HepG2 (cell line): ENCODE measurements at regions not wholly inside any gene's neighbourhood (a gene's known extent, or its start where the extent isn't known, plus 50 kb on each side); places are given as distances from the start of the nearest gene placed in this dataset.

Experiments used
- ATAC-seq: fragments of 200-7000 bp; cut with Tn5 transposase; 3 replicates; pipeline ENCODE4 v1.9.1; 2020; ENCODE audit warnings: mild to moderate bottlenecking, moderate library complexity
- BruUV-seq: library from RNA; stranded (reverse); fragments of 400-500 nt; replicated peaks from 2 replicates; lab custom pipeline; 2021; lab: Mats Ljungman, UMichigan
- CTCF ChIA-PET: fragments of 300-600 bp; formaldehyde crosslinking; extraction: SDS; loops from one replicate; lab custom pipeline; 2021; ENCODE audit warnings: low total read pairs, inconsistent platforms, low intra/inter-chr PET ratio; lab: Yijun Ruan, JAX
- POLR2A ChIA-PET: fragments of 350-600 bp; sonication (Branson Sonifier 250); formaldehyde crosslinking; loops from one replicate; lab custom pipeline; 2020; ENCODE audit warnings: antibody characterized with exemption, inconsistent platforms; lab: Yijun Ruan, JAX
- DNase-seq: peaks from one replicate; pipeline ENCODE4 v3.0.0-alpha.2; 2015; ENCODE audit warnings: low spot score
- FAIRE-seq: peaks from 3 replicates; lab custom pipeline; 2011; peaks lifted over from hg19 to GRCh38; lab: Jason Lieb, UNC
- H2AFZ ChIP-seq: one replicate; pipeline ENCODE4 v1.6.1; 2011; ENCODE audit warnings: low read length, inconsistent platforms
- H3K27ac ChIP-seq: fragments of 300-600 bp; 3 replicates; pipeline ENCODE4 v1.8.0; 2011; ENCODE audit warnings: mixed run types, mild to moderate bottlenecking, mixed read lengths, low read length, inconsistent platforms; ENCODE audit not compliant: insufficient read depth; ENCODE audit errors: extremely low read length
- H3K27me3 ChIP-seq, 2 experiments: fragments of 200-600 bp in 1 of 2; 2 replicates in 1 of 2; 3 replicates in 1 of 2; pipeline versions ENCODE4 v1.6.0 to v1.8.0; 2011; ENCODE audit warnings: low read length in 2 of 2, mild to moderate bottlenecking in 2 of 2, moderate library complexity in 2 of 2, inconsistent platforms in 1 of 2; ENCODE audit not compliant: insufficient read depth in 2 of 2, control insufficient read depth in 1 of 2
- H3K36me3 ChIP-seq, 2 experiments: fragments of 200-600 bp in 1 of 2; replicated peaks in 1 of 2; 2 replicates in 1 of 2; 3 replicates in 1 of 2; pipeline versions ENCODE4 v1.5.1 to v1.8.0; 2011; ENCODE audit warnings: low read length in 2 of 2, inconsistent platforms in 1 of 2; ENCODE audit not compliant: insufficient read depth in 2 of 2, control insufficient read depth in 1 of 2
- H3K4me1 ChIP-seq: 2 replicates; pipeline ENCODE4 v1.5.1; 2012; ENCODE audit warnings: low read length, inconsistent platforms; ENCODE audit not compliant: insufficient read depth
- H3K4me2 ChIP-seq: 2 replicates; pipeline ENCODE4 v1.6.0; 2011; ENCODE audit warnings: low read depth, low read length, inconsistent platforms
- H3K4me3 ChIP-seq, 3 experiments: fragments of 200-600 bp in 1 of 3; sonication (generic), shearing (Covaris generic) in 1 of 3; replicated peaks in 1 of 3; 2 replicates each; pipeline ENCODE4 v1.5.1; 2011 to 2016; ENCODE audit warnings: low read length in 3 of 3, inconsistent platforms in 2 of 3, low read depth in 2 of 3, mild to moderate bottlenecking in 2 of 3, control low read depth in 1 of 3, mixed read lengths in 1 of 3; ENCODE audit not compliant: insufficient read depth in 1 of 3
- H3K79me2 ChIP-seq: one replicate; pipeline ENCODE4 v1.6.1; 2011; ENCODE audit warnings: low read length, inconsistent platforms; ENCODE audit not compliant: insufficient read depth
- H3K9ac ChIP-seq: 2 replicates; pipeline ENCODE4 v1.6.0; 2011; ENCODE audit warnings: mild to moderate bottlenecking, low read depth, low read length, inconsistent platforms; ENCODE audit not compliant: insufficient read depth
- H3K9me3 ChIP-seq: 2 replicates; pipeline ENCODE4 v1.5.1; 2012; ENCODE audit warnings: mild to moderate bottlenecking, low read length
- H4K20me1 ChIP-seq: 2 replicates; pipeline ENCODE4 v1.6.0; 2011; ENCODE audit warnings: inconsistent platforms, mild to moderate bottlenecking, low read length, moderate library complexity; ENCODE audit not compliant: insufficient read depth
- FOXJ3 ChIP-seq: sonication (generic); formaldehyde crosslinking; IDR thresholded peaks from 2 replicates; pipeline ENCODE4 v1.4.0; 2020; ENCODE audit warnings: missing genetic modification reagents, mild to moderate bottlenecking, borderline replicate concordance
- ISL2 ChIP-seq: sonication (generic); formaldehyde crosslinking; IDR thresholded peaks from 2 replicates; pipeline ENCODE4 v1.5.0; 2020; ENCODE audit warnings: missing genetic modification reagents
- NCOA2 ChIP-seq: sonication (generic); formaldehyde crosslinking; IDR thresholded peaks from 2 replicates; pipeline ENCODE4 v1.8.0; 2022; ENCODE audit warnings: inconsistent platforms
- SATB2 ChIP-seq: sonication (generic); formaldehyde crosslinking; IDR thresholded peaks from 2 replicates; pipeline ENCODE4 v1.5.0; 2020; ENCODE audit warnings: missing genetic modification reagents
- TBX2 ChIP-seq: sonication (generic); formaldehyde crosslinking; IDR thresholded peaks from 2 replicates; pipeline ENCODE4 v1.5.0; 2020; ENCODE audit warnings: missing genetic modification reagents, mild to moderate bottlenecking, borderline replicate concordance
- U2AF1 ChIP-seq: fragments of 200-400 bp; formaldehyde crosslinking; optimal IDR thresholded peaks from 2 replicates; pipeline ENCODE3; 2017; ENCODE audit warnings: mild to moderate bottlenecking, low read depth, low read length
- ZFP41 ChIP-seq: sonication (generic); formaldehyde crosslinking; IDR thresholded peaks from 2 replicates; pipeline ENCODE4 v1.4.0; 2020; ENCODE audit warnings: mild to moderate bottlenecking, missing genetic modification reagents, borderline replicate concordance
- ZNF547 ChIP-seq: sonication (generic); formaldehyde crosslinking; IDR thresholded peaks from 2 replicates; pipeline ENCODE4 v1.5.1; 2020; ENCODE audit warnings: mild to moderate bottlenecking, missing genetic modification reagents
- ZNF749 ChIP-seq: sonication (generic); formaldehyde crosslinking; IDR thresholded peaks from 2 replicates; pipeline ENCODE4 v1.8.0; 2022; ENCODE audit warnings: mild to moderate bottlenecking, missing genetic modification reagents, moderate library complexity, borderline replicate concordance
- WGBS: methylation state at CpG from one replicate; pipeline ENCODE4 v1.1.6; 2017; ENCODE audit warnings: low lambda C conversion rate; 5-methylcytosine and 5-hydroxymethylcytosine counted together
- in situ Hi-C: cut with HindIII; loops from 2 replicates; pipeline ENCODE4 v1.10.0; 2017; ENCODE audit warnings: low pct_unique_long_range_greater_than_20kb; ENCODE audit not compliant: extremely low pct_ligation_motif_present
- intact Hi-C: fragments of 100-400 bp; cut with micrococcal nuclease; formaldehyde crosslinking; loops from one replicate; pipeline ENCODE4 v1.10.0; 2022; ENCODE audit not compliant: unreplicated experiment
- TF ChIP-seq, protein P1 (sequence below): sonication (generic); formaldehyde crosslinking; IDR thresholded peaks from 2 replicates; pipeline ENCODE4 v1.4.0; 2020; ENCODE audit warnings: missing genetic modification reagents, borderline replicate concordance
- TF ChIP-seq, protein P2 (sequence below): IDR thresholded peaks from 2 replicates; pipeline ENCODE4 v1.6.1; 2016; ENCODE audit warnings: low read depth, borderline replicate concordance
- TF ChIP-seq, protein P3 (sequence below): sonication (generic); formaldehyde crosslinking; IDR thresholded peaks from 2 replicates; pipeline ENCODE4 v1.9.0; 2021; ENCODE audit warnings: missing genetic modification reagents, mild to moderate bottlenecking, borderline replicate concordance
- TF ChIP-seq, protein P4 (sequence below): sonication (generic); formaldehyde crosslinking; IDR thresholded peaks from 2 replicates; pipeline ENCODE4 v1.8.0; 2022; ENCODE audit warnings: missing genetic modification reagents, low read depth, mild to moderate bottlenecking, borderline replicate concordance
- TF ChIP-seq, protein P5 (sequence below): IDR thresholded peaks from 2 replicates; pipeline ENCODE4 v1.6.1; 2016; ENCODE audit warnings: mild to moderate bottlenecking

DNA sequence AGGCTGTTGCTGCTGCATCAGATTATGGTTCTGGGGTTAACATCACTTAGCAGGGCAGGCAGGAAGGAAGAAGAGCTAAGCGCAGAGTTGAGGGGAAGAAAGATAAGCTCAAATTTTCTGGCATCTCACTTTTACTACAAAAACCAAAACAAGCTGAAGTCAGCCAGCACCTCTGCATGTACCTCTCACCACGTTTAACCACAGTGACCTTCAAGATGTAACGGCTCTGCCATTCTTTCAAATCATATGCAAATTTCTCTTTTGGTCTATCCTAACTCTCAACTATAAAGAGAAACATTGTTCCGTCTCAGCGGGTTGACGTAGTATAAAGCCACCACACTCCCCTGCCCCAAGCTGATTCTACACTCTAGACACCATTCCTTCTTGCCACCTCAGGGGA lies 154.4 kb downstream of the OMA1 start:
- TF ChIP-seq NCOA2 (CRISPR knock-in tag) (no peak), ZNF547 (CRISPR knock-in tag) (no peak), ZNF749 (CRISPR knock-in tag) (no peak), ZFP41 (CRISPR knock-in tag) (no peak), SATB2 (CRISPR knock-in tag) (no peak), U2AF1 (no peak), TBX2 (no peak), FOXJ3 (no peak), ISL2 (CRISPR knock-in tag) (no peak)
- TF ChIP-seq, protein P1, sequence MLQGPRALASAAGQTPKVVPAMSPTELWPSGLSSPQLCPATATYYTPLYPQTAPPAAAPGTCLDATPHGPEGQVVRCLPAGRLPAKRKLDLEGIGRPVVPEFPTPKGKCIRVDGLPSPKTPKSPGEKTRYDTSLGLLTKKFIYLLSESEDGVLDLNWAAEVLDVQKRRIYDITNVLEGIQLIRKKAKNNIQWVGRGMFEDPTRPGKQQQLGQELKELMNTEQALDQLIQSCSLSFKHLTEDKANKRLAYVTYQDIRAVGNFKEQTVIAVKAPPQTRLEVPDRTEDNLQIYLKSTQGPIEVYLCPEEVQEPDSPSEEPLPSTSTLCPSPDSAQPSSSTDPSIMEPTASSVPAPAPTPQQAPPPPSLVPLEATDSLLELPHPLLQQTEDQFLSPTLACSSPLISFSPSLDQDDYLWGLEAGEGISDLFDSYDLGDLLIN: no peak
- TF ChIP-seq, protein P2, sequence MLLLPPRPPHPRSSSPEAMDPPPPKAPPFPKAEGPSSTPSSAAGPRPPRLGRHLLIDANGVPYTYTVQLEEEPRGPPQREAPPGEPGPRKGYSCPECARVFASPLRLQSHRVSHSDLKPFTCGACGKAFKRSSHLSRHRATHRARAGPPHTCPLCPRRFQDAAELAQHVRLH: no peak
- TF ChIP-seq, protein P3, sequence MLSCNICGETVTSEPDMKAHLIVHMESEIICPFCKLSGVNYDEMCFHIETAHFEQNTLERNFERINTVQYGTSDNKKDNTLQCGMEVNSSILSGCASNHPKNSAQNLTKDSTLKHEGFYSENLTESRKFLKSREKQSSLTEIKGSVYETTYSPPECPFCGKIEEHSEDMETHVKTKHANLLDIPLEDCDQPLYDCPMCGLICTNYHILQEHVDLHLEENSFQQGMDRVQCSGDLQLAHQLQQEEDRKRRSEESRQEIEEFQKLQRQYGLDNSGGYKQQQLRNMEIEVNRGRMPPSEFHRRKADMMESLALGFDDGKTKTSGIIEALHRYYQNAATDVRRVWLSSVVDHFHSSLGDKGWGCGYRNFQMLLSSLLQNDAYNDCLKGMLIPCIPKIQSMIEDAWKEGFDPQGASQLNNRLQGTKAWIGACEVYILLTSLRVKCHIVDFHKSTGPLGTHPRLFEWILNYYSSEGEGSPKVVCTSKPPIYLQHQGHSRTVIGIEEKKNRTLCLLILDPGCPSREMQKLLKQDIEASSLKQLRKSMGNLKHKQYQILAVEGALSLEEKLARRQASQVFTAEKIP (CRISPR knock-in tag): no peak
- TF ChIP-seq, protein P4, sequence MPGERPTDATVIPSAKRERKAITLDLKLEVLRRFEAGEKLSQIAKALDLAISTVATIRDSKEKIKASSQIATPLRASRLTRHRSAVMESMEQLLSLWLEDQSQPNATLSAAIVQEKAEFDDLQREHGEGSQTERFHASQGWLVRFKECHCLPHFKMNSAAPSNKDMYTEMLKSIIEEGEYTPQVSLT (CRISPR knock-in tag): no peak
- TF ChIP-seq, protein P5, sequence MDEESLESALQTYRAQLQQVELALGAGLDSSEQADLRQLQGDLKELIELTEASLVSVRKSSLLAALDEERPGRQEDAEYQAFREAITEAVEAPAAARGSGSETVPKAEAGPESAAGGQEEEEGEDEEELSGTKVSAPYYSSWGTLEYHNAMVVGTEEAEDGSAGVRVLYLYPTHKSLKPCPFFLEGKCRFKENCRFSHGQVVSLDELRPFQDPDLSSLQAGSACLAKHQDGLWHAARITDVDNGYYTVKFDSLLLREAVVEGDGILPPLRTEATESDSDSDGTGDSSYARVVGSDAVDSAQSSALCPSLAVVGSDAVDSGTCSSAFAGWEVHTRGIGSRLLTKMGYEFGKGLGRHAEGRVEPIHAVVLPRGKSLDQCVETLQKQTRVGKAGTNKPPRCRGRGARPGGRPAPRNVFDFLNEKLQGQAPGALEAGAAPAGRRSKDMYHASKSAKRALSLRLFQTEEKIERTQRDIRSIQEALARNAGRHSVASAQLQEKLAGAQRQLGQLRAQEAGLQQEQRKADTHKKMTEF: no peak
- CTCF ChIA-PET: no interaction called here
- in situ Hi-C loops (no loop called here), intact Hi-C loops (no loop called here)
- H3K79me2 ChIP-seq: no peaks in the 10 kb centered on the region
- no peak overlapping the region for H3K4me3 ChIP-seq
- H3K27ac ChIP-seq: no peak overlapping the region
- H3K36me3 ChIP-seq: no peaks in the 10 kb centered on the region
- H3K4me2 ChIP-seq: no peak overlapping the region
- no peak overlapping the region for H2AFZ ChIP-seq
- no peak for FAIRE-seq
- H3K9me3 ChIP-seq: no peaks in the 10 kb centered on the region
- no peaks in the 10 kb centered on the region for H4K20me1 ChIP-seq
- ATAC-seq: no peak
- 55% methylated on average over 6 of the region's 6 CpGs for WGBS
- DNase-seq: no peak
- H3K27me3 ChIP-seq: no peaks in the 10 kb centered on the region
- POLR2A ChIA-PET: no interaction called here
- no peak overlapping the region for H3K9ac ChIP-seq
- H3K4me1 ChIP-seq: peaks cover 17% of the 10 kb centered on the region
- no TSS peak for BruUV-seq
